Medulla oblongata (tissue), 1 donor: ENCODE measurements at regions not wholly inside any gene's neighbourhood (a gene's known extent, or its start where the extent isn't known, plus 50 kb on each side); places are given as distances from the start of the nearest gene placed in this dataset.

Experiments used
- DNase-seq: peaks from one replicate; pipeline ENCODE4 v3.0.0-alpha.2; 2015; ENCODE audit errors: extremely low spot score

DNA sequence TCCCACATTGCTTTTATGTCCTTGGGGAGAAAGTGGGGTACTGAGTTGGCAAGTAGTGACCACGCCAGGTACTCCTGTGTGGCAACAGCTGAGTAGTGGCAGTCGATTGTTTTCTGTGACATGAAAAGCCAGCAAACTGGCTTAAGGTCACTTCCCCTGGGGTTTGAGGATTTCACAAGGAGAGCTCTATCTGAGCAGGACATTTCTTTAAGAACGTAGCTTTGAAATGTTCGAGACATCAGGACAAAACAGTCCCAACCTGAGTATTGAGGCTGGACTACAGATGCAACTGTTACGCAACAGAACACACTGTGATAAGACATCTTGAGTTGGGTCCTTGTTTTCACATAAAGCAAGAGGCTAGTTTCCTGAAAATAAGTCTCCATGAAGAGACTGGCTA lies 146.7 kb upstream of the KLF14 start:
- no peak for DNase-seq

DNA sequence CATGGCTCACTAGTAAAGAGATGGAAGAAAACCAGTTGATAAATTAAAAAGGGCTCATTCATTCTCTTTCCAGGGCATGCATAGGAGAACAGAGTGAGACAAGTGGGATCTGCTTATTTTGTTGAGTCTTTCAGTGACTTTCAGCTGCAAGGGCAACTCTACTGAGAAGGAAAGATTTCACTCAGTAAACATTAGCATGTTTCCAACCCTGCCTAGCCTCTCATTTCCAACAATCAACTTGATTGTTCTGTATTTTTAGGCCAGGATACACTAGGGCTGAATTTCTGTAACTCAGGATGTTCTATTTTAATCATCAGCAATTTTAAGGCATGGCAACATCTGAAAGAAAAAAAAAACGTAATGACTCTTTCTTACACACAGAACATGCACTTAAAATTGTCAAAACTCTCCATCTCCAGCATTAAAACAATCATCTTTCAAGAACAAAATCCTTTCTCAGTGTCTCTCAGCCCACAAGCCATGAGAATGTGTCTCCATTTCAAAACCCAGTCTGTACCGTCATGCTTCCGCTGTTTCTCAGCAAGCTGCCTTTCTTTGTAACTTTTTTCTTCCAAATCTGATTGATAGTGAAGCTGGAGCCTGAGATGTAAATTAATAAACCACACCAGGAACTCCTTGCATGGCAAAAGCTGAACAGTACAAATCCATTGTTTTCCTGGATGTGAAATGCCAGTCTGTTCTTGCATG lies 147.2 kb upstream of the KLF14 start:
- DNase-seq: peak; percentile 63

DNA sequence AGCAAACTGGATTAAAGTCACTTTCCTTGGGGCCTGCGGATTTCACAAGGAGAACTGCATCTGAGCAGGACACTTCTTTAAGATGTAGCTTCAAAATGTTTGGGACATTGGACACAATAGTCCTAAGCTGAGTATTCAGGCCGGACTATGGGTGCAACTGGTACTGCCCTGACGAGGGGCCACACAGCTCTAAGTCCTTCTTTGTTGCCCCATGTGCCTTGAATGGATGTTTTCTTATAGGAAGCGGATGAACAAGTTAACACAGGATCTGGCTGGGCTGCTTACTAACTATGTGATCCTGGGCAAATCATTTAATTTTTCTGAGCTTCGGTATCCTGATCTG lies 147.8 kb upstream of the KLF14 start:
- peak; percentile 61 for DNase-seq

DNA sequence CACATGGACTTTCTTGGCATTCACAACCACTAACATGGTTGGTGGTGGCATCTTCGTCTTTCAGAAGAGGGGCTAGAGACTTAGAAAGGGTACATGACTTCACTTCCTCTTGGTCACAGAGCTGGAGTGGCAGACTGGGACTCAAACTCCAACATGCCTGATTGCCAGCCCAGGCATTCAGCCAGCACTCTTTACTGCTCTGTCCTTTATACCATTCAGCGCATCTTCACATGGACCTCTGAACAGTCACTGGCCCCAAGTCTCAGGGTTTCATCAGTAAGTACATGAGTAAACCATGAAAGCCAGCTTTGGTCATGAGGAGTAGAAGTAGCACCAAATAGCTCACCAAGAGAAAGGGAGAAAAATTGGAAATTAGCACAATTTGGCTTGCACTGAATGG lies 148.4 kb upstream of the KLF14 start:
- no peak for DNase-seq

DNA sequence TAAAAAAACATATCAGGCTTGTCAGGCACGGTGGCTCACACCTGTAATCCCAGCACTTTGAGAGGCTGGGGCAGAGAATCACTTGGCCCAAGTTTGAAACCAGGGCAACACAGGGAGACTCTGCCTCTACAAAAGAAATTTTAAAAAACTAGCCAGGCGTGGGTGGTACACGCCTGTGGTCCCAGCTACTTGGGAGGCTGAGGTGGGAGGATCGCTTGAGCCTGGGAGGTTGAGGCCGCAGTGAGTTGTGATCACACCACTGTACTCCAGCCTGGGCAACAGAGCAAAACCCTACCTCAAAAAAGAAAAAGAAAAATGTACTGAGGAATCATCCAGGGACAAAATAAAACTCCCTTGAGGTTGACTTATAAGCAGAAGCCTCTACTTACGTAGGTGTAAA lies 149.9 kb upstream of the KLF14 start:
- no peak for DNase-seq

DNA sequence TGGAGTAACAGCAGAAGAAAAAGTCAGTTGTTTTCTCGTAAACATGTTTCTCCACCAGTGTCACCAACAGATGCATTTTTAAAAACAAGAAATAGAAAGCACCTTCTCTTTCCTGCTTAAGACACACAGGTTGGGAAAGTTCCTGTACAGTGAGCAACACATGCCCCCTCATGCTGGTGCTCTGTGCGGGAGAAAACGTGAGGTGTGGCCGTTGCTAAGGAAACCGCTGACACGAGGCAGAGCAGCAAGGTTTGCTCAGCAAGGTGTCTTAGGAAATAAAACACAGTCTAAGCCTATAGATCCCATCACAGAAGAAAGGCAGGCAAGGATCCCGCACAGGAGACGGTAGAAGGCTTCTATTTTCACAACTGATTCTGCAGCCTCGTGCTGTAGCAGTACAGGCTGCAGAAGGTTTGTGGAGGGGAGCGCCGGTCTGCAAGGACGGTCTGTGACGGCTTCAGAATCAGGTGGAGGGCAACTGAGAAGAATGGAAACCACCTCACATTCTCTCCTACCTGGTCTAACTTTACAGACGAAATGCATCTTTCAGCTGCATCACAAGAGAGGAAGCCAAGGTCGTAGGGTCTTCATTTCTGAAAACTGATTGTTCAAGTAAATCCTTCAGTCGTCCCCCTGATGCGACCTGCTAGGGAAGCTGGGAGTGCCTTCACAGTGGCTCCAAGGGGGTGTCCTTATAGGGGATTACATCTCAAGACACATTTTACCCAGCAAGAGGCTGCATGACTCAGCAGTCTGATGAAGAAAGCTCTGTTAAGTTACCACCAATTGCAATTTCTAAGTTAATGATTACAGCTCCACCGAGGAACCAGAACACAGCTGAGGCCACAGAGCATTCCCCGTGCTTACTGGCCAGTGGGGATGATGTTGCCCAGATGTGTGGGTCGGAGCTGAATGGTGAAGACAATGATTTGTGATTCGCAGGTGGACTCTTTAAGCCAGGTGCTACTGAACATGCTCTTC lies 150.7 kb upstream of the KLF14 start:
- DNase-seq: no peak

DNA sequence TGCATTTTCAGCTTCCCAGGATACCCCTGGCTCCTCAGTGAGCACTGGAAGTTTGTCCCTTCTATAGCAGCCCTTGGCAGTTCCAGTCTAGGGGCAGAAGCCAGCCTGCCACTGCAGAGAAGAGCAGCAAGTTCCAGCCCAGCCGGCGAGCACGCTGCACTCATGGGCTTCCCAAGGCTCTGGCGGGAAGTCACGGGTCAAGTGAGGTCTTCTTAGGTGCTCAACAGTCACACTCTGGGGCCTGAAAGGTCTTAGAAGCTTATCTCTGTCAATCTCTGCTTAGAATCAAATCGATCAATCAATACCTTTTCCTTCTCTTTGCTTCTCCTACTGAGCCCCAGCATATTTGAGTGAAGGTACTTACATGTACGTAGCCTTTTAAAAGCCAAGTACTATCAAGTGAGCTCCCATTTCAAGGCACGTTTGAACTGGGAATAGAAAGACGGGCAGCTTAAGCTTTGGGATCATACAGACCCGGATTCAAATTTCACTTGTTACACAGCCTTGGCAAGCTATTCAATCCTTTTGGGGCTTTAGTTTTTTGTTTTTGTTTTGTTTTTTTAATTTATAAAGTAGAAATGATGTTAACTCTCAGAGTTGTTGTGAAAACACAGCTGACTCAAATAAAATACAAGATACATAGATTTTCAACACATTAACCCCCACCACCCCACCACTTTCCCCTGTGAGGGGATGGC lies 152.6 kb upstream of the KLF14 start:
- DNase-seq: peak; percentile 57

DNA sequence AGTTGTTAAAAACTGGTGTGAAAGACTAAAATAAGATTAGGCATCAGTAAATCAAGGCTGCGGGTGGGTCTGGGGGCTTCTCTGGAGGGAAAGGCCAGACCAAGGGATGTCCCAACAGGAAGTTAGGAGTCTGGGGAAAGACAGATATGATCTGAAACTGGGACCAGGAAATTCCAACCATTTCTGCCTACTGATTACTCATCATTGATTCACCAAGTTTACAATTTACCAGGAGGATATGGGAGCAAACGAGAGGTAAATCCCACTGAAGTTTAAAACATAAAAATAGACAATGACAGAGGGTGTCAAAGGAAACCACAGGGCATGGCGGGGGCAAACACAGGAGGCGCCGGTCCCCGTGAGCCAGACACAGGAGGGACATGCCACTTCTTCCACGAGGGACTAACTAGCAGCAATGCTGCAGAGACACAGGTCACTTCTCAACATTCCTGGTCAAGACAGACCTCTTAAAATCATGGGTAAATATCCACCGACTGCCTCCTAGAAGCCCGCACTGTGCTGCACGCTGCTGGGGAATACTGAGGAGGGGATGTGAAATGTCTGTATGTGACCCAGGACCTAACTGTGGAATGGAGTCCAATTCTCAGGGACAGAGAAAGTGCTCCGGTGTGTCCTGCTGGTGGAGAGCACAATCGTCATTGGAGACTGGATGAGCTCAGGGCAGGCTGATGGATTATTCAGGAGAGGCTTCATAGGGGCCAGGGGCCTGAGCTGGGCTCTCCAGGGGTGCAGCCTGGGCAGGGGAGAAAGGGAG lies 153.4 kb upstream of the KLF14 start:
- no peak for DNase-seq

DNA sequence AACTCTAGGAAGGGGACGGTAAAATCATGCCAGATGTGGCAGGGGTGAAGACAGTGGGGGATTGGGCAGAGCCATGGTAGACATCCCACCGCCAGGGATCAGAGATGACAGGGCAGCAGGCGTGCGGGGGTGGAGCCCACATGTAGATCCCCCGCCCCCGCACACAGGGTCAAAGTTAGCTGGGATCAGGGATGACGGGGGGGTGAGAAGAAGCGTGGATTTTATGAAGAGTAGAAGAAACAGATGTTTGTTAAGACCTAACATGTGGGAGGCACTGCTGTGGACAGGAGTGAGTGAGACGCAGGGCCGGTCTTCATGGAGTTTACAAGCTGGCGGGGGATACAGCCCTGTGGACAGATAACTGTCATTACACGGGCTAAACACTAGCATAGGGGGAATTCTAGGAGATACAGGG lies 154.0 kb upstream of the KLF14 start:
- DNase-seq: no peak

DNA sequence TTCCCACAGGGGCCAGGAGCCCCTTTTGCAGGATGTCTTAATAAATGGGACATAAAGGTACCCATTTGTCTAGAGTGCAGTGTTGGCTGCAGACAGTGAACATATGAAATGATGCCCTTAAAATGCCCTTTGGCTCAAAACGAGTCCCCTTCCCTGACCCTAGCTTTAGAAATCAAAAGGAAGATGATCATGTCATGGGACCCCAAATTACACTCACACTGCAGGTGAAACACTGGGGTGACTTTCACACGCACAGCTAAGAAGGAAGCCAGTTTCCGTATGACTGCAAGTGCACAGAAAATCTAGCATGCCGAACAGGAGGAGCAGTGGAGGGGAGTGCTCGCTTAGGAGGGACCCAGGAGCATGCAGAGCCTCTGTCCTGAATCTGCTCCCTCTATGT lies 154.5 kb upstream of the KLF14 start:
- DNase-seq: no peak

DNA sequence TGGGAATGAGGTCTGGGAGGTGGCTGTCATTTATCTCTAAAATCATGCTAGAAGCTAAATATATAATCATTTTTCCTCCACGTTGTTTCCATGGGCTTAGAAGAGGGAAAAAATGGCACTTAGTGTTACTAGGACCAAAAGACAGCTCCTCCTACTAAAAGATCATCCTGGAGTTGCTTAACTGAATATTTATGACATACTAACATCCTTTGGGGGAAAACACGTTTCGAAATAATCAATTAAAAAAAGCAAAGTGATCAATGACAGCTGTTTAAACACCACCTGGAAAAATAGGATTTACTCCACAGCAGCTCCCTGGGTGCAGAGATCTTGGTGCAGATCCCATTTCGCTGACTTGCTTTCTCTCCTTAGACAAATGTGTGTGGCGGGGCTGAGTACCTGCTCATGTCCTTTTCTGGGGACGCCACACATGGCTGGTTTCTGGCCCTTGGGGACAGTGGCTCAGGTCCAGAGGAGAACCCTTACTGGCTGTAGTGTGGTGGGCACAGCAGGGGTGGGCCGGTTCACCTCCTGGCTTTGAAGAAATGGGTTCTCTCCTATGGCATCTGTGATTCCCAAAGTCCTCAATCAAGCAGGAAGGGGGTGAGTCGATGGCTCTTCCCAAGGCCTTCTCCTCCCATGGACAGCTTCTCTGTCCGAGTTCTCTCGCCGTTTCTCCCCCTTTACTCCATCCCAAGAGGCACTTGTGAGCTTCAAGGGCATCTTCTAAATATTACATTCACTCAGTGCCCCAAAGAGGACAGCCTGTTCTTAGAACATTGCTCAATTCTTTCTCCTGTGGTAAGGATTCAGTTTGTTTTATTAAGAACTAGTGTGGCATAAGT lies 156.4 kb upstream of the KLF14 start:
- DNase-seq: no peak

DNA sequence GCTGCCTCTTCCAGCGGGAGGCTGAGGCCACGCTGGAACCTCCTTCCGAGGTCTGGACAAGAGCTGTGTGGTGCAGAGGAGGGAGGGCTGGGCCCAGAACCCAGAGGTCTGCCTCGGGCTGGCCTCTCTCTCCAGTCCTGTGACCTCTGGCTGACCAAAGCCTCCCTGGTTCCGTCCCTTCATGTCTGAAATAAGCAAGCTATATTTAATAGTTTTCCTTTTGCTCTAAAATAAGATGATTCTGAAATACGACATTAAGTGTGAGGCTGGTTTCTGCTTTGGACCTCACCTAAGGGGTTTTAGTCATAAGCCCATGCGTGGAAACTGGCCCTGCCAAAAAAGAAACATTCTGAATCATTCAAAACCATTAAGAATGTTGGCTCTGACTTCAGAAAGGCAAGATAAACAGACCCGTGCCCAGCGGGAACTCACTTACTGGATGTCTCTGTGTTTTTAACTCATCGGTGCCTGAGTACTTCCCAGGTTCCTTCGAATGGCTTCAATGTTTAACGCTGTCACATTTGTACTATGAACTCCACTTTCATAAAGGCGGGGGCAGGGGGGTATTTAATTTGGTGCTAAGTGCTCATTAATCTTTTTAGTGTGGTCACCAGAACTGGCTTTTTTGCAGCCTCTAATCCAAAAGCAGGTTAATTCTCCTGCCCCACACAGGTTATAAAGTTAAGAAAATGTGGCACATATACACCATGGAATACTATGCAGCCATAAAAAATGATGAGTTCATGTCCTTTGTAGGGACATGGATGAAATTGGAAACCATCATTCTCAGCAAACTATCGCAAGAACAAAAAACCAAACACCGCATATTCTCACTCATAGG lies 157.5 kb upstream of the KLF14 start:
- DNase-seq: no peak

DNA sequence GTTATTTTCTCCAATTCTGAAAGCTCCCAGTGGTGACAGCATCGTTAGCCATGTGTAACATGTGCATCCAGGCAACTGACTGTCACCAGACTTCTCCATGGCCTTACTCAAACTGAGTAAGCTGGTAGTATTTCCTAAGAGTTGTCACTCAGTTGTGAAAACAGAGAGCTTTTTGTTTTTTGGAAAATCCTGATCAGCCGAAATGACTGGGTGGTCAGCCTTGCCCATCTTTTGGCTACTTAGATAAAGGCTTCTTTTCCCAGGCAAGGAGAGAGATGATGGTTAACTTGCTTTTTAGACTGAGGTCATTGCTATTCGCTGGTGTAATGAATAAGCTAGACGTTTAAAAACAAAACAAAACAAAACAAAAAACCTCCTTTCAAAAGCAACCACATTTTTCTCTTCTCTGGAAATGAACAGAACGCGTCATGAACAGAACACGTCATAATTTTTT lies 159.5 kb upstream of the KLF14 start:
- peak; percentile 88 for DNase-seq

DNA sequence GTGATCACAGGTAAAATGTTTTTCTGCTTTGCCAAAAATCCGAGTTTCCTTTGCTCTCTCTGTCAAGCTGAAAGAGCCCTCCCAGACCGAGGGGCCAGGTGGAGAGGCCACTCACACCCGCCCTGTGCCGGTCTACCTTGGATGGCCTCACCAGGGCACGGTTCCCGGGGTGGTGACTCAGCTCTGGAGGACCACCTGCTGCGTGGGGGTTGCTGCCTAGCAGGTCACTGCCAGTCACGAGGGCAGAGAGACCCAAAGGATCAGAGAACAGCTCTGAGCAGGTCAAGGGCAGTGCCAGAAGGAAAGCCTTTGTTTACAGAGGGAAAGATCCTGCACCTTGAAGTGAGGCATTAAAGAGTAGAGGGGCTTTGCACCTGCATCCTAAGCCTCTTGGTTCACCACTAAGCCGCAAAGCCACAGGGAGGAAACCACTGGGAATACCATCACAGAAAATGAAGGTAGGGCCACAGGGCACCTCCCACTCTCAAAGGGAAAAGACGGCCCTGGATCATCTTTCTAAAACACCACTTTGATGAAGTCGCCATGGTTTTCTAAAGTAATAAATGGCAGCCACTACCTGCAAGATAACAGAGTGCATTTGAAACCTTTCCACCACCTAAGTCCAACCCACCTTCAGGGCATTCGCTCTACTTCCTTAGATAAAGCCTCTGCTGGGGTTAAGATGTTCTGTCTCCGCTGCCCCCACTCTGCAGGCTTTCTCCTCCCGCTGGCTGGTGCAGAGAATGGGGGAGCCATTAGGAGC lies 160.3 kb upstream of the KLF14 start:
- DNase-seq: peak; percentile 46

DNA sequence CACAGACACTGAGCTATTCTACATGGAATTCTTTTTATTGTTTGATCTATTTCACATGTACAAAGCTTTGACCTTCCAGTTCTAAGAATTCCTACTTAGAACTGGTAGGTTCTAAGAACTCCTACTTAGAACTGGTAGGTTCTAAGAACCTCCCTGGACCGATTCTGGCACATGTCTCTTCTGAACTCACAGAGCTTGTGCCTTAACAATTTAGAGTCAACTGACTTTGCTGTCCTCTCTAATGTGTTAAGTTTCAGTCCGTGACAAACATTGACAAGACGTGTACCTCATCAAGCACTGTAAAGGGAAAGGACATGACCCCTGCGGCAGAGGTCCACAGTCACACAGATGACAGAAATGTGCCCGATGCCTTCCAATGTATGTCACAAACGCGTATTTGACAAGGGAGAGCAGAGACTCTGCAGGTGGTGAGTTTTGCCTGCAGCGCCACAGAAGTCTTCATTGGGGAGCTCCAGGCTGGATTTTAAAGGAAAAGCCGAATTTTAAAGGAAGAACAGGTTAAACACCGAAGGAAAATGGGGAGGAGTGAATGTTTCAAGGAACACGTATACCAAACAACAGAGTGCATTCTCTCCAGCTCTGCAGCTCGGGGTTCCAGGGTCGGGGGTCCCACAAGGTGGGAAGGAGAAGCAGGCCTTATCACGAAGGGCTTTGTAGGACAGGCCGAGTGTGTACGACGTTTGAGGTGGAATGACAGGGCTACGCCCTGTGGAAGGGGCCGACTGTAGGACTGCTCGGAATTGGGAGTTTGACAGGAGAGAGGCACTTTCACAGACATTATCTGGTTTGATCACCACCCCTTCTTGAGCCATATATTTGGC lies 161.1 kb upstream of the KLF14 start:
- no peak for DNase-seq

DNA sequence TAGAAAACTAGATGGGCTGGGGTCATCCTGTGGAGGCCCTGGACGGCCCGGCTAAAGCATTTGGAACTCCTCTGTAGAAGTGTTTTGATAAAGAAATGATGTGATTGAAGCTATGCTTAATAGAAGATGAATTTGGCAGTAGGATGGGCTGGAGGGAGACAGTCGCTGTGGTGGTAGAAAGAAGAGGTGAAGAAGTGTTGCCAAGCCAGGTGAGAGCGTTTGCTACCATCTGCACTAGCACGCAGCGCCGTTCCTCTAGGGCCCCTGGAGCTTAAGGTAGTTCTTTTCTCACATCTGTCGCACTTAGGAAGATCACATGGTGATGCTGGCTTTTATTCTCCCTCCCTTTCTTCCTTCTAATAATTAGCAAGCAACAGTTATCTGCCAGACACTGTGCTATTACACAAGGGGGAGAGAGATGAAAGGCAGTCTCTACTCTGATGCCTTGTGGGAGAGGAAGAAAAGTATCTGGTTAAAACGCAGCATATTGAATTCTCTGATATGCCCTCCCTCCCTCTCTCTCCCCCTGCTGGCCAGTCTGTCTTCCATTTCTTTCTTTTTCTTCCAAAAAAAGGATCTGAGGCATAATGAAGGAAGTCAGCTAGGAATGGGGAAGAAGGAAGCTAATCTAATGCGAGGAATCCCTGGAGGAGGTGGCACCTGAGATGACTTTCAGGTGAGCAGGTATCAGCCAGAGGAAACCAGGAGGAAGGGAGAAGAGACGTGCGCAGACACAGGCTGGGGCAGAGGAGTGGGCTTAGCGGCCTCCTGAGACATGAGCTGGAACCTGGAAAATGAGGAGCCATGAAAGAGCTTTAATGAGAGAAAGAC lies 162.3 kb upstream of the KLF14 start:
- DNase-seq: no peak

DNA sequence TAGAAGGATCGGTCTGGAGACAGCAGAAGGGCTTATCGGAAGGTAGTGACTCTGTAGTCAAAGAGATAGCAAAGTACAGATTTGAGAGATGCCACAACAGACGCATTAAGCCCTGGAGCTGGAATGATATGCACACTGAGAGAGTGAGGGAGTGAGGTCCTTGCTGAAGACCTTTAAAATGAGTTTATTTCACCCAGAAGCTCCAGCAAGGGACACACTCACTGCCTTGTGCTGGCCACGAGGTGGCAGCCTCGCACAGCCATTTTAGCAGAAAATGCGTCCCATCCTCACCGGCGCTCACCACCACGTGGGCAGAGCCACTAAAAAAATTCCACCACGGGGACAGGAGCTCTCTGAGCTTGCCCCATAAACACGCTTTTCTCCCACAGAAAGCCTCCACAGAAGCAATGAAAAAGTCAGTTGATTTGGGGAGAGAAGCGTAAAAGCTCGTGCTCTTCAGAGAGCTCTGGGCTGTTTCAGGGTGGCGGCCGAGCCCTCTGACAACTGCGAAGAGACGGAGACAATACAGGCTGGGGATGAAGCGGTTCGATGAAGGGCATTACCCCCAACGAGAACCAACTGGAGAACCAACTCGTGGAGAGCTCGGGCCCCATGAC lies 163.0 kb upstream of the KLF14 start:
- DNase-seq: peak; percentile 84
